ENCODE measurements at regions not wholly inside any gene's neighbourhood (a gene's known extent, or its start where the extent isn't known, plus 50 kb on each side); places are given as distances from the start of the nearest gene placed in this dataset.
"Not testable (repeated sequence)": the region's sequence is repeated elsewhere in the genome, so short reads cannot be mapped to it uniquely, and the experiment has no call there.

GRCh38 chr5:163731256-163731655, 225.8 kb downstream of the MAT2B start:
- WGBS (ENCODE audit: insufficient coverage, low lambda C conversion rate) = no CpG with 5 or more reads among the region's 2 CpGs

GRCh38 chr5:163735069-163735468, 229.7 kb downstream of the MAT2B start:
- no CpG with 5 or more reads among the region's 4 CpGs for WGBS (ENCODE audit: insufficient coverage, low lambda C conversion rate)
- Histone ChIP-seq H3K27ac (ENCODE audit: low read length) (no peak overlapping the region), H3K4me3 (ENCODE audit: low read length) (no peak overlapping the region), H3K4me1 (ENCODE audit: control insufficient read depth, insufficient read depth, low read length) (no peaks in the 10 kb centered on the region), H3K9me3 (ENCODE audit: control insufficient read depth, low read depth, low read length) (no peaks in the 10 kb centered on the region), H3K36me3 (ENCODE audit: control insufficient read depth, insufficient read depth, low read length) (no peaks in the 10 kb centered on the region), H3K27me3 (ENCODE audit: control insufficient read depth, insufficient read depth, low read length) (no peaks in the 10 kb centered on the region)
- DNase-seq = no peak

More at GRCh38 chr5:163731256-163731655, 225.8 kb downstream of the MAT2B start:
- no peaks in the 10 kb centered on the region for H3K4me1 ChIP-seq (ENCODE audit: control insufficient read depth, insufficient read depth, low read length)
- H3K36me3 ChIP-seq (ENCODE audit: control insufficient read depth, insufficient read depth, low read length) = no peaks in the 10 kb centered on the region
- H3K27me3 ChIP-seq (ENCODE audit: control insufficient read depth, insufficient read depth, low read length) = no peaks in the 10 kb centered on the region
- no peak overlapping the region for H3K4me3 ChIP-seq (ENCODE audit: low read length)
- DNase-seq = no peak
- H3K27ac ChIP-seq (ENCODE audit: low read length) = no peak overlapping the region
- no peaks in the 10 kb centered on the region for H3K9me3 ChIP-seq (ENCODE audit: control insufficient read depth, low read depth, low read length)

- no peaks in the 10 kb centered on the region for H3K4me1 ChIP-seq (ENCODE audit: control insufficient read depth, insufficient read depth, low read length)
- no CpG with 5 or more reads among the region's 2 CpGs for WGBS (ENCODE audit: insufficient coverage, low lambda C conversion rate)
Observed at GRCh38 chr5:163747586-163747985, 242.2 kb downstream of the MAT2B start.

GRCh38 chr5:163748934-163749333, 243.5 kb downstream of the MAT2B start:
- no peak for DNase-seq
- no peak overlapping the region for H3K4me3 ChIP-seq (ENCODE audit: low read length)
- H3K9me3 ChIP-seq (ENCODE audit: control insufficient read depth, low read depth, low read length) = no peaks in the 10 kb centered on the region
- no peak overlapping the region for H3K27ac ChIP-seq (ENCODE audit: low read length)
- WGBS (ENCODE audit: insufficient coverage, low lambda C conversion rate) = no CpG with 5 or more reads among the region's 3 CpGs
- no peaks in the 10 kb centered on the region for H3K27me3 ChIP-seq (ENCODE audit: control insufficient read depth, insufficient read depth, low read length)
- H3K36me3 ChIP-seq (ENCODE audit: control insufficient read depth, insufficient read depth, low read length) = no peaks in the 10 kb centered on the region
- H3K4me1 ChIP-seq (ENCODE audit: control insufficient read depth, insufficient read depth, low read length) = no peaks in the 10 kb centered on the region

More at GRCh38 chr5:163747586-163747985, 242.2 kb downstream of the MAT2B start:
- Histone ChIP-seq H3K27ac (ENCODE audit: low read length) (no peak overlapping the region), H3K36me3 (ENCODE audit: control insufficient read depth, insufficient read depth, low read length) (no peaks in the 10 kb centered on the region), H3K9me3 (ENCODE audit: control insufficient read depth, low read depth, low read length) (no peaks in the 10 kb centered on the region), H3K4me3 (ENCODE audit: low read length) (no peak overlapping the region), H3K27me3 (ENCODE audit: control insufficient read depth, insufficient read depth, low read length) (no peaks in the 10 kb centered on the region)
- DNase-seq = no peak

GRCh38 chr5:163750415-163750814, 245.0 kb downstream of the MAT2B start:
- H3K27ac ChIP-seq (ENCODE audit: low read length); H3K27me3 ChIP-seq (ENCODE audit: control insufficient read depth, insufficient read depth, low read length); DNase-seq; H3K36me3 ChIP-seq (ENCODE audit: control insufficient read depth, insufficient read depth, low read length); H3K4me3 ChIP-seq (ENCODE audit: low read length); H3K4me1 ChIP-seq (ENCODE audit: control insufficient read depth, insufficient read depth, low read length); H3K9me3 ChIP-seq (ENCODE audit: control insufficient read depth, low read depth, low read length): not testable (repeated sequence)
- WGBS (ENCODE audit: insufficient coverage, low lambda C conversion rate) = no CpG with 5 or more reads among the region's 10 CpGs

- Histone ChIP-seq H3K27me3 (ENCODE audit: control insufficient read depth, insufficient read depth, low read length) (no peaks in the 10 kb centered on the region), H3K4me3 (ENCODE audit: low read length) (no peak overlapping the region), H3K27ac (ENCODE audit: low read length) (no peak overlapping the region), H3K4me1 (ENCODE audit: control insufficient read depth, insufficient read depth, low read length) (no peaks in the 10 kb centered on the region), H3K36me3 (ENCODE audit: control insufficient read depth, insufficient read depth, low read length) (no peaks in the 10 kb centered on the region), H3K9me3 (ENCODE audit: control insufficient read depth, low read depth, low read length) (no peaks in the 10 kb centered on the region)
- DNase-seq = no peak
- no CpG with 5 or more reads among the region's 1 CpG for WGBS (ENCODE audit: insufficient coverage, low lambda C conversion rate)
Observed at GRCh38 chr5:163755505-163755904, 250.1 kb downstream of the MAT2B start.

- no peak overlapping the region for H3K4me3 ChIP-seq (ENCODE audit: low read length)
- no peaks in the 10 kb centered on the region for H3K9me3 ChIP-seq (ENCODE audit: control insufficient read depth, low read depth, low read length)
- WGBS (ENCODE audit: insufficient coverage, low lambda C conversion rate) = 57% methylated on average over 1 of the region's 2 CpGs
- DNase-seq = no peak
- H3K27me3 ChIP-seq (ENCODE audit: control insufficient read depth, insufficient read depth, low read length) = no peaks in the 10 kb centered on the region
- H3K36me3 ChIP-seq (ENCODE audit: control insufficient read depth, insufficient read depth, low read length) = no peaks in the 10 kb centered on the region
- H3K4me1 ChIP-seq (ENCODE audit: control insufficient read depth, insufficient read depth, low read length) = no peaks in the 10 kb centered on the region
- no peak overlapping the region for H3K27ac ChIP-seq (ENCODE audit: low read length)
Observed at GRCh38 chr5:163756170-163756569, 250.8 kb downstream of the MAT2B start.

GRCh38 chr5:163757344-163757743, 251.9 kb downstream of the MAT2B start:
- Histone ChIP-seq H3K4me3 (ENCODE audit: low read length) (no peak overlapping the region), H3K9me3 (ENCODE audit: control insufficient read depth, low read depth, low read length) (no peaks in the 10 kb centered on the region), H3K27me3 (ENCODE audit: control insufficient read depth, insufficient read depth, low read length) (no peaks in the 10 kb centered on the region), H3K36me3 (ENCODE audit: control insufficient read depth, insufficient read depth, low read length) (no peaks in the 10 kb centered on the region), H3K27ac (ENCODE audit: low read length) (no peak overlapping the region), H3K4me1 (ENCODE audit: control insufficient read depth, insufficient read depth, low read length) (no peaks in the 10 kb centered on the region)
- DNase-seq = peak in 1 of 2 donors; percentile 14
- WGBS (ENCODE audit: insufficient coverage, low lambda C conversion rate) = no CpG with 5 or more reads among the region's 5 CpGs

- DNase-seq = no peak
- no peaks in the 10 kb centered on the region for H3K4me1 ChIP-seq (ENCODE audit: control insufficient read depth, insufficient read depth, low read length)
- no CpG with 5 or more reads among the region's 2 CpGs for WGBS (ENCODE audit: insufficient coverage, low lambda C conversion rate)
- H3K27me3 ChIP-seq (ENCODE audit: control insufficient read depth, insufficient read depth, low read length) = no peaks in the 10 kb centered on the region
- no peak overlapping the region for H3K4me3 ChIP-seq (ENCODE audit: low read length)
- no peaks in the 10 kb centered on the region for H3K9me3 ChIP-seq (ENCODE audit: control insufficient read depth, low read depth, low read length)
- H3K36me3 ChIP-seq (ENCODE audit: control insufficient read depth, insufficient read depth, low read length) = no peaks in the 10 kb centered on the region
- no peak overlapping the region for H3K27ac ChIP-seq (ENCODE audit: low read length)
Observed at GRCh38 chr5:163758283-163758711, 252.9 kb downstream of the MAT2B start.

GRCh38 chr5:163759000-163759704, 253.7 kb downstream of the MAT2B start:
- WGBS (ENCODE audit: insufficient coverage, low lambda C conversion rate) = no CpG with 5 or more reads among the region's 4 CpGs
- DNase-seq = no peak
- no peaks in the 10 kb centered on the region for H3K27me3 ChIP-seq (ENCODE audit: control insufficient read depth, insufficient read depth, low read length)

GRCh38 chr5:163760498-163760897, 255.1 kb downstream of the MAT2B start:
- no peaks in the 10 kb centered on the region for H3K9me3 ChIP-seq (ENCODE audit: control insufficient read depth, low read depth, low read length)
- no peaks in the 10 kb centered on the region for H3K27me3 ChIP-seq (ENCODE audit: control insufficient read depth, insufficient read depth, low read length)
- 25% methylated on average over 2 of the region's 3 CpGs for WGBS (ENCODE audit: insufficient coverage, low lambda C conversion rate)
- no peak for DNase-seq
- no peaks in the 10 kb centered on the region for H3K36me3 ChIP-seq (ENCODE audit: control insufficient read depth, insufficient read depth, low read length)
- H3K27ac ChIP-seq (ENCODE audit: low read length) = no peak overlapping the region
- H3K4me1 ChIP-seq (ENCODE audit: control insufficient read depth, insufficient read depth, low read length) = no peaks in the 10 kb centered on the region
- no peak overlapping the region for H3K4me3 ChIP-seq (ENCODE audit: low read length)

More at GRCh38 chr5:163759000-163759704, 253.7 kb downstream of the MAT2B start:
- Histone ChIP-seq H3K27ac (ENCODE audit: low read length) (no peak overlapping the region), H3K4me1 (ENCODE audit: control insufficient read depth, insufficient read depth, low read length) (no peaks in the 10 kb centered on the region), H3K9me3 (ENCODE audit: control insufficient read depth, low read depth, low read length) (no peaks in the 10 kb centered on the region), H3K4me3 (ENCODE audit: low read length) (no peak overlapping the region), H3K36me3 (ENCODE audit: control insufficient read depth, insufficient read depth, low read length) (no peaks in the 10 kb centered on the region)
